NCI-H1105 treated with DMSO at 0.1 percent for 48 hours (cell line): ENCODE measurements at regions not wholly inside any gene's neighbourhood (a gene's known extent, or its start where the extent isn't known, plus 50 kb on each side); places are given as distances from the start of the nearest gene placed in this dataset.
"Not testable (repeated sequence)": the region's sequence is repeated elsewhere in the genome, so short reads cannot be mapped to it uniquely, and the experiment has no call there.

Experiments
- DNase-seq: peaks from one replicate; lab custom pipeline; 2025; lab: John Stamatoyannopoulos, UW

DNA sequence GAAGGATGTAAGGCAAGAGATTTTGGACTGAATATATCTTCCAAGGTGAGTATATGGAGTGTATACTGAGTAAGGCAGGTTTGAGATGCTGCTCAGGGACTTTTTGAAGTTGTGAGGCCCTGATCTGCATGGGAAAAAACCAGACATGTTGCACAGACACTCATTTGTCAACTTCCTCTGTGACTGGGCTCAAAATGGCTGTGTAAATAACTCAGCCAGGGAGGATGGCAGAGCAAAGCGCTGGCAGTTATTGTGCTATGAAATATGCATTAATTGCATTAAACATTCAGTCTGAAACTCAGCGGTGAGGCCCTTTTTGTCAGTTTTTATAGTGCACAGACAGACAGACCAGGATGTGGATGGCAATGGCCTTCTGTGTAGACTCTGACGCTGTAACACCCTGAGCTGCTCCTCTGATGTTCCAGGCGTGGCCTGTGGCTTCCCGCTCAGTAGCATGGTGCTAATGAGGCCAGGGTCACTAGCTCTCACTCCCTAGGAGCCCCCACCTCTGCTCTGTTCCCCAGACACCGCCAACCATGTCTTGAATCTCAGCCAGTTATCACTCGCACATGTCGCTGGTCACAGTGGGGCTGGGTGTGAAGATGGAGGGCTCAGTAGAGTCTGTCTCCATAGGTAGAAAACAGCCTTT is 307.0 kb upstream of the PROX1 start:
- no peak for DNase-seq

DNA sequence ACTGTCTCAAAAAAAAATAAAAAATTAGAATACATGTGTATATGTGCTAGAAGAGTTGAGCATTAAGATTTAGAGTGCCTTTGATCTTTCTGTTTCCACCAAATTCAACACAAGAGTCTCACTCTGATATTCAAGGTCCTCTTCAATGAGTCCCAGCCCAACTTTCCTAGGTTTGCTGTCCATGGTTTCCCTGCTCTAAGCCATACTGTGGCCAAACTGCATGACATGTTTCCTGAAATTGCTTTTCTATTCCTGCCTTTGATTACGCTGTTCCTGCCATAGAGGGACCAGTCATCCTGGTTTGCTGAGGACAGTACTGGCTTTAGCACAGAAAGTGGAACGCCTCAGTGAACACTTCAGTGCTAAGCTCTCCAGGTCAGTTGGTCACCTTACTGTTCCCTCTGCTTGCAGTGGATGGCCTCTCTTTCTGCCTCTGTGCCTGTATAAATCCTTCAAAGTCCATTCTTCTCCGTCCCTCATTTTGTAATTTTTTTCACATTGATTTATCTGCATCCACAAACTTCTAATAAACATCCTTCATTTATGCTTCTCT is 305.9 kb upstream of the PROX1 start:
- DNase-seq = no peak

- DNase-seq = no peak
These were observed 304.2 kb upstream of the PROX1 start for GRCh38 chr1:213683529-213683928.

DNA sequence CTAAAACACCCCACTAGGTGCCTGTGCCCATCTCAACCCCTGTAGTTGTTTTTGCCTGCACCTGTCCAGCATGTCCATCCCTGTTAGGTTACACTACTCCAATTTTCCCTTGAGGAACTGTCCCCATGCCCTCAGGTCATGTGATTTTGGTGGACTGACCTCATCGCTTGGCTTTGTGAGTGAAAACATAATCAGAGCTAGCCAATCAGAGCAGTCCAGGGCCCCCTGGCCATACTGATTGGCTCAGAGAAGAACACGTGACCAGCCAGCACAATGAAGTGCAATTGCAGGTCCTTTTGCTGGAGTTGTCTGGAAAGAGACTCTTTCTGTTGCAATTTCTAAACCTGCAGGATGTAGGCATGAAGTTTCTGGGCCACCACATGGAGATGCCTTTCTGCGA is 303.3 kb upstream of the PROX1 start:
- no peak for DNase-seq

- DNase-seq = no peak
These were observed 301.7 kb upstream of the PROX1 start for GRCh38 chr1:213685992-213686582.

DNA sequence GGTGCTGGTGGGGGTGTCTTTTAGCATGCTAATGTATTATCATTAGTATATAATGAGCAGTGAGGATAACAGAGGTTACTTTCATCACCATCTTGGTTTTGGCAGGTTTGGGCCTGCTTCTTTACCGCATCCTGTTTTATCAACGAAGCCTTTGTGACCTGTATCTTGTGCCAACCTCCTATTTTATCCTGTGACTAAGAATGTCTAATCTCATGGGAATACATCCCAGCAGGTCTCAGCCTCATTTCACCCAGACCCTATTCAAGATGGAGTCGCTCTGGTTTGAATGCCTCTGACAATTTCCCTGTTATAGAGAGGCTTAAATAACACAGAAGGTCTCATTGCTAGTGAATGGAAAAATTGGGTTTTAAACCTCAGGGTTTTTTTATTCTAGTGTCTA is 300.8 kb upstream of the PROX1 start:
- no peak for DNase-seq

- DNase-seq = no peak
These were observed 299.9 kb upstream of the PROX1 start for GRCh38 chr1:213687832-213688231.

GRCh38 chr1:213688655-213689054 is 299.1 kb upstream of the PROX1 start:
- no peak for DNase-seq

- no peak for DNase-seq
These were observed 298.5 kb upstream of the PROX1 start for GRCh38 chr1:213689260-213689659.

DNA sequence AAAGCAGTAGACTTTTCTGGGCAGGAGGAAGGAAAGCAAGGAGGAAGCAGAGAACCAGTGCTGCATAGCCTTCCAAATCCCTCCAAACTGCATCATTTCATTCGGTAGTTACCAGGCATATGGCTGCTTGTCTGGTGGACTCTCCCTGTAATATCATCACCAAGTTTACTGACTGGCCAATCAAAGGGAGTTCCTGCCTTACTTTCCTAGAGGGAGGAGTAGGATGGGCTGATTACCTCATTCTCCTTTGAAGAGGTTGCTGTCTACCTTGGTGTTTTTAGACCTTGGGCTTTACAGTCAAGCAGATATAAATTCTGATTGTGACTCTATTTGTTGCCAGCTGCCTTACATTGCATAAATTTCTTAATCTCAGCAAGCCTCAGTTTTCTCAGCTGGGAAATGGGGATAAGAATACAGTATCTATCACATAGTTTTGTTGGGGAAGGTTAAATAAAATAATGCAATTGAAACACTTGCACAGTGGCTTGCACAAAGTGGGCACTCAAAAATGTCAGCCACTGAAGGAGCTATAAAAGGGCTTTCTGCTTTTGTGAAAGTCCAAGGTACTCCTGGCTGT is 297.3 kb upstream of the PROX1 start:
- no peak for DNase-seq

GRCh38 chr1:213692321-213692720 is 295.5 kb upstream of the PROX1 start:
- DNase-seq = no peak

- DNase-seq = no peak
These were observed 293.9 kb upstream of the PROX1 start for GRCh38 chr1:213693864-213694263.

DNA sequence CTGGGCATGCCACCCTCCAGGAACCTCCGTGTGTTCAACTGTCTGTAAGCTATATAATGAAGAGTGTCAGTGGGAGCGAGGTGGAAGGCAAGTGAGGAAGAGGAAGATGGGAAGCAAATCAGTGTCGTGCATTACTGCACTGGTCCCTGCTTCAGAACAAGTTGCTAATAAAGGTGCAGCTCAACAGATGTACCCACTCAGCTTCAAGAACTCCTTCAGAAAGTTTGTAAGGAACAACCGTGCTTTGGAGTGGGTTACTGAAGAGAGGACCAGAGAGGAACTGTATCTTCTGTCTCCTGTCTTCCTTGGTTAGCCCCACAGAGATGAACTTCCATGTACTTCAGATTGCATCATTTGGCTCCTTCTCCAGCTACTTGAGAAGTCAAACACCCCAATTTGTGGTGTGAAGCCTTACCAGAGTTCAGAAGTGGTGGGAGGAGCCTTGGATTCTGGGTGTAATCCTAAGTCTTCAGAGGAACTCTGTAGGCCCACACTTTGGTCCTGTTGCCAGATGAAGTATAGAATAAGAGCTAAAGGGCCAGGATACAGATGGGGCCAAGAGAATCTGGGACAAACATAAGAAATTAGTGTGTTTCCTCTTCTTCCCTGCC is 290.5 kb upstream of the PROX1 start:
- DNase-seq = no peak

GRCh38 chr1:213698092-213698702 is 289.6 kb upstream of the PROX1 start:
- no peak for DNase-seq

GRCh38 chr1:213702703-213703102 is 285.1 kb upstream of the PROX1 start:
- DNase-seq = no peak

DNA sequence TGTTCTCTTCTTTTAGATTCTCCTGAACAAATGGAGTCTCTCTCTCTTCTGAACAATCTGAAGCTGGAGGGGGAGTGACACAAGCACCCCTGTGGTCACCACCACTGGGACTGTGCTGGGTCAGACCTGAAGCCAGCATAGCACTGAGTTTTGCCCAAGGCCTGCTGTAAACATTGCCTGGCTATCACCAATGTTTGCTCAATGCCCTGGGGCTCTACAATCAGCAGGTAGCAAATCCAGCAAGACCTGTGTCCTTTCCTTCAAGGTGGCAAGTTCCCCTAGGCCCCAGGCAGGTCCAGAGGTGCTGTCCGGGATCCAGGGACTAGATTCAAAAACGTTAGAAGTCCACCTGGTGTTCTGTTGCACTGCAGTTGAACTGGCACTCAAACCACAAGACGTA is 282.8 kb upstream of the PROX1 start:
- no peak for DNase-seq

DNA sequence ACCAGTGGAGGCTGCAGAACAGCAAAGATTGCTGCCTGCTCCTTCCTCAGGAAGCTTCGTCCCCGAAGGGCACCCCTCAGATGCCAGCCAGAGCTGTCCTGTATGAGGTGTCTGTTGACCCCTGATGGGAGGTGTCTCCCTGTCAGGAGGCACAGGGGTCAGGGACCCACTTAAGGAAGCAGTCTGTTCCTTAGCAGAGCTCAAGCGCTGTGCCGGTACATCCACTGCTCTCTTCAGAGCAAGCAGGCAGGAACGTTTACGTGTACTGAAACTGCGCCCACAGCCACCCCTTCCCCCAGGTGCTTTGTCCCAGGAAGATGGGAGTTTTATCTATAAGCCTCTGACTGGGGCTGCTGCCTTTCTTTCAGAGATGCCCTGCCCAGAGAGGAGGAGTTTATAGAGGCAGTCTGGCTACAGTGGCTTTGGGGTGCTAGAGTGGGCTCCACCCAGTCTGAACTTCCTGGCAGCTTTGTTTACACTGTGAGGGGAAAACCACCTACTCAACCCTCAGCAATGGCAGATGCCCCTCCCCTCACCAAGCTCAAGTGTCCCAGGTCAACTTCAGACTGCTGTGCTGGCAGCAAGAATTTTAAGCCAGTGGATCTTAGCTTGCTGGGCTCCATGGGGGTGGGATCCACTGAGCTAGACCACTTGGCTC is 275.8 kb upstream of the PROX1 start:
- DNase-seq = not testable (repeated sequence)

DNA sequence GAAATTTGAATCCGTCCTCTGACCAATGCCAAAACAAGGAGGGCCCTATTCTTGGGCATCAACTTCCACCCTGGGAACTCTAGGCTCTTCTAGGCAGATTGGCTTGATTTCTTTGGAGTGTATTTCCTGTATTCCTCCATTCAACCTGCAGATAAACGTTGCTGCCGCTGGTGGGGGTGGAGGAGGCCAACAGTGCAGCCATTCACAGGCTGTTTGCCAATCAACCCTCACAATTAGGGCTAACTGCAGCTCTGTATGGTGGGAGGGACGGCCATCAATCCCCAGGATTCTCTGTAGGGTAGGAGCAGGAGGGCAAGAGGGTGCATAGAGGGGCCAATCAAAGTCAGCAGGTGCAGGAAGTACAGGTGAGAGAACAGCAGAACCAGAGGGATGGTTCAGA is 273.1 kb upstream of the PROX1 start:
- DNase-seq = no peak

DNA sequence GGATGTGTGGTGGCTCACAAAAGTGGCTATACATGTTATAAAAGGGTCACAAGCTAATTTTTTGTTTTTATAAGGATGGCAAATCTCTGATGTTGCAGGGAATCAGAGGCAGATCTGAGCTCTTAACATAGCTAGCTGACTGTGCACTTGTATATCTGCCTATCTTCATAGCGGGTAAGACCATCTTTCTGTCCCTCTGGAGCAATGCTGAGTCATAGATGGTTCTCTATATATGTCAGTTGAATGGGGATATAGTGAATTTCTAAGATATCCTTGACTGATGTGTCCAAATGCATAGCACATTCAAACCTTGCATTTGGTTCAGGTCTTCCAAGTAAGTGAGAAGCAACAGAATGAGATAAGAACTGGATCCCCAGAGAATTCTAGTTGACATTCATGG is 272.6 kb upstream of the PROX1 start:
- DNase-seq = no peak

DNA sequence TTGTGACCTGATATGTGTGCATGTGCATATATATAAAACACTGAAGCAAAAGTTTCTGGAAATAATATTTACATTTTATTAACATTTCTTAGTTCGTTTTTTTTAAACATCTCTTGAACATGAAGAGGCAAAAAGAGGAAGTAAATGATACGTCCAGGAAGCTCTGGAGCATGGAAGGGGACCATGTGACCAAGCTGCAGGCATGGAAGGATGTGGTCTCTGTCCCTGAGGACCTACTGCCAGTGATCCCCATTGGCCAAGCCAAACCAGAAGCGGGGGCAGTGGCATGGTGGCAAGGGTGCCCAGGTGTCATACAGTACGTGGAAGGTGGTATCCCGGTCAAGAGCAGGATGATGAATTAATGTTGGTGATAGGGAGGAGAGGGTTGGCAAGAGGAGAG is 268.3 kb upstream of the PROX1 start:
- DNase-seq = no peak

GRCh38 chr1:213720032-213720431 is 267.7 kb upstream of the PROX1 start:
- peak; percentile 66 for DNase-seq

- DNase-seq = no peak
These were observed 264.6 kb upstream of the PROX1 start for GRCh38 chr1:213723187-213723586.
